ENCODE measurements at regions not wholly inside any gene's neighbourhood (a gene's known extent, or its start where the extent isn't known, plus 50 kb on each side); places are given as distances from the start of the nearest gene placed in this dataset.

- TF ChIP-seq CTCF (IDR thresholded peaks at IDR 0.05; ENCODE audit: insufficient read depth, low read length, poor library complexity, severe bottlenecking) (no peak), EZH2phosphoT487 (conservative IDR thresholded peaks at IDR 0.05; ENCODE audit: low read length) (no peak)
Observed at GRCh38 chr13:72453161-72453560, 274.3 kb downstream of the MZT1 start.

Measured in SU-DHL-6 (cell line).